GM12878 (cell line): ENCODE measurements at regions not wholly inside any gene's neighbourhood (a gene's known extent, or its start where the extent isn't known, plus 50 kb on each side); places are given as distances from the start of the nearest gene placed in this dataset.
A peak's percentile ranks its signal among the peaks of the same experiment; 100 is the strongest.

Experiments used
- ASH2L ChIP-seq: fragments of 300-600, 200-600 bp; sonication (generic); IDR thresholded peaks from 2 replicates; pipeline ENCODE4 v1.6.1; 2017; ENCODE audit warnings: low read depth, mild to moderate bottlenecking, borderline replicate concordance
- CEBPB ChIP-seq, 2 experiments: fragments of 150-350 bp in 1 of 2; IDR thresholded peaks; 2 replicates each; pipeline ENCODE4 v1.6.1; 2012 to 2014; ENCODE audit warnings: low read depth in 2 of 2, low read length in 2 of 2, borderline replicate concordance in 1 of 2, inconsistent platforms in 1 of 2
- CUX1 ChIP-seq: IDR thresholded peaks from 2 replicates; pipeline ENCODE4 v1.6.1; 2012; ENCODE audit warnings: improper control_type of control experiment, low read depth, low read length; ENCODE audit not compliant: insufficient replicate concordance
- E2F8 ChIP-seq: fragments of 450-650 bp; IDR thresholded peaks from 2 replicates; pipeline ENCODE4 v1.6.1; 2018; ENCODE audit warnings: mild to moderate bottlenecking, low read depth, moderate library complexity; ENCODE audit not compliant: partially characterized antibody
- ESRRA ChIP-seq: IDR thresholded peaks from 2 replicates; pipeline ENCODE4 v1.6.1; 2012; ENCODE audit warnings: mild to moderate bottlenecking, low read length, improper control_type of control experiment
- GABPA ChIP-seq: IDR thresholded peaks from 2 replicates; pipeline ENCODE4 v1.6.1; 2014; ENCODE audit warnings: antibody characterized with exemption, low read depth, mild to moderate bottlenecking, inconsistent platforms
- IKZF1 ChIP-seq: fragments of 450-650 bp; conservative IDR thresholded peaks from 2 replicates; pipeline ENCODE4 v1.6.1; 2017; ENCODE audit warnings: antibody characterized with exemption, mild to moderate bottlenecking
- IRF3 ChIP-seq: fragments of 450-650 bp; IDR thresholded peaks from 2 replicates; pipeline ENCODE4 v1.6.1; 2014; ENCODE audit warnings: mild to moderate bottlenecking
- MEF2A ChIP-seq: IDR thresholded peaks from 2 replicates; pipeline ENCODE4 v1.6.1; 2011; ENCODE audit warnings: low read depth, mild to moderate bottlenecking, low read length, moderate library complexity; ENCODE audit not compliant: insufficient read depth
- MYC ChIP-seq: IDR thresholded peaks from 2 replicates; pipeline ENCODE4 v1.6.1; 2011; ENCODE audit warnings: mild to moderate bottlenecking, low read length, moderate library complexity, inconsistent platforms; ENCODE audit not compliant: insufficient read depth, insufficient replicate concordance, insufficient read length, severe bottlenecking
- POLR2AphosphoS5 ChIP-seq: IDR thresholded peaks from 2 replicates; pipeline ENCODE4 v1.6.1; 2011; ENCODE audit warnings: mild to moderate bottlenecking, low read length, inconsistent platforms
- RUNX3 ChIP-seq: IDR thresholded peaks from 2 replicates; pipeline ENCODE4 v1.6.1; 2012; ENCODE audit warnings: low read length, inconsistent platforms
- SMAD1 ChIP-seq: fragments of 450-650 bp; IDR thresholded peaks from 2 replicates; pipeline ENCODE4 v1.6.1; 2018; ENCODE audit warnings: mild to moderate bottlenecking, low read depth; ENCODE audit not compliant: partially characterized antibody
- SMC3 ChIP-seq: IDR thresholded peaks from 2 replicates; pipeline ENCODE4 v1.6.1; 2011; ENCODE audit warnings: low read length, improper control_type of control experiment, borderline replicate concordance
- TBL1XR1 ChIP-seq: IDR thresholded peaks from 2 replicates; pipeline ENCODE4 v1.6.1; 2012; ENCODE audit warnings: low read depth, low read length, improper control_type of control experiment
- YBX1 ChIP-seq: fragments of 450-650 bp; IDR thresholded peaks from 2 replicates; pipeline ENCODE4 v1.6.1; 2016; ENCODE audit warnings: antibody characterized with exemption
- TF ChIP-seq, protein P1 (sequence below): IDR thresholded peaks from 2 replicates; pipeline ENCODE4 v1.6.1; 2012; ENCODE audit warnings: low read depth, low read length, improper control_type of control experiment
- TF ChIP-seq, protein P2 (sequence below): IDR thresholded peaks from 2 replicates; pipeline ENCODE4 v1.6.1; 2011; ENCODE audit warnings: low read depth, mild to moderate bottlenecking, low read length, moderate library complexity, borderline replicate concordance; ENCODE audit errors: extremely low read depth

- TF ChIP-seq, protein P1, sequence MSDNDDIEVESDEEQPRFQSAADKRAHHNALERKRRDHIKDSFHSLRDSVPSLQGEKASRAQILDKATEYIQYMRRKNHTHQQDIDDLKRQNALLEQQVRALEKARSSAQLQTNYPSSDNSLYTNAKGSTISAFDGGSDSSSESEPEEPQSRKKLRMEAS = no peak; the same call in 1 of the 2 replicates
- peak; percentile 79 for TF ChIP-seq RUNX3
- 0 out of 2 replicates have a peak, but pooled peaks have one; percentile 42 for TF ChIP-seq POLR2AphosphoS5
- no peak for TF ChIP-seq GABPA
- TF ChIP-seq E2F8 = no peak
- TF ChIP-seq MEF2A = peak; percentile 38; the same call in 1 of the 2 replicates
- TF ChIP-seq SMC3 = no peak
- TF ChIP-seq CUX1 = peak; percentile 61
- peak; percentile 66 for TF ChIP-seq IKZF1
- TF ChIP-seq SMAD1 = peak; percentile 79
- TF ChIP-seq ASH2L = 0 out of 2 replicates have a peak, but pooled peaks have one; percentile 24
- TF ChIP-seq CEBPB (IDR thresholded peaks at IDR 0.05; ENCODE audit: borderline replicate concordance in 1 of 2, low read depth in 2 of 2, low read length in 2 of 2) = no peak
- TF ChIP-seq, protein P2, sequence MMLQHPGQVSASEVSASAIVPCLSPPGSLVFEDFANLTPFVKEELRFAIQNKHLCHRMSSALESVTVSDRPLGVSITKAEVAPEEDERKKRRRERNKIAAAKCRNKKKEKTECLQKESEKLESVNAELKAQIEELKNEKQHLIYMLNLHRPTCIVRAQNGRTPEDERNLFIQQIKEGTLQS = peak; percentile 28; the same call in 1 of the 2 replicates
- 0 out of 2 replicates have a peak, but pooled peaks have one; percentile 53 for TF ChIP-seq TBL1XR1
- no peak for TF ChIP-seq MYC
- no peak for TF ChIP-seq IRF3
- no peak for TF ChIP-seq ESRRA
- no peak; the same call in 1 of the 2 replicates for TF ChIP-seq YBX1
Measured at GRCh38 chr1:8169364-8170058, 143.4 kb upstream of the ERRFI1 start (continued).
